ENCODE measurements at regions not wholly inside any gene's neighbourhood (a gene's known extent, or its start where the extent isn't known, plus 50 kb on each side); places are given as distances from the start of the nearest gene placed in this dataset.

DNA sequence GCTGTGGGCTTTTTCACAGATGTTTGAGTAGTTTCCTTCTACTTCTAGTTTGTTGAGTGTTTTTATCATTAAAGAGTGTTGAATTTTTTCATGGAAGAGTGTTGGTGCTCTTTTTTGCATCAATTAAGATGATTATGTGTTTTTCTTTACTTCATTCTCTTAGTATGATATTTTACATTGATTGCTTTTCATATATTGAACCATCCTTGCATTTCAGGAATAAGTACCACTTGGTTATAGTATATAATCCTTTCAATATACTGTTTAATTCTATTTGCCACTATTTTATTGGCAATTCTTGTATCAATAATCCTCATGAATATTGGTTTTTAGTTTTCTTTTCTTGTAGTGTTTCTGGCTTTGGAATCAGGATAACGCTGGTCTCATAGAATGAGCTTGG is 113.7 kb upstream of the PRDM1 start:
- TF ChIP-seq, protein P1, sequence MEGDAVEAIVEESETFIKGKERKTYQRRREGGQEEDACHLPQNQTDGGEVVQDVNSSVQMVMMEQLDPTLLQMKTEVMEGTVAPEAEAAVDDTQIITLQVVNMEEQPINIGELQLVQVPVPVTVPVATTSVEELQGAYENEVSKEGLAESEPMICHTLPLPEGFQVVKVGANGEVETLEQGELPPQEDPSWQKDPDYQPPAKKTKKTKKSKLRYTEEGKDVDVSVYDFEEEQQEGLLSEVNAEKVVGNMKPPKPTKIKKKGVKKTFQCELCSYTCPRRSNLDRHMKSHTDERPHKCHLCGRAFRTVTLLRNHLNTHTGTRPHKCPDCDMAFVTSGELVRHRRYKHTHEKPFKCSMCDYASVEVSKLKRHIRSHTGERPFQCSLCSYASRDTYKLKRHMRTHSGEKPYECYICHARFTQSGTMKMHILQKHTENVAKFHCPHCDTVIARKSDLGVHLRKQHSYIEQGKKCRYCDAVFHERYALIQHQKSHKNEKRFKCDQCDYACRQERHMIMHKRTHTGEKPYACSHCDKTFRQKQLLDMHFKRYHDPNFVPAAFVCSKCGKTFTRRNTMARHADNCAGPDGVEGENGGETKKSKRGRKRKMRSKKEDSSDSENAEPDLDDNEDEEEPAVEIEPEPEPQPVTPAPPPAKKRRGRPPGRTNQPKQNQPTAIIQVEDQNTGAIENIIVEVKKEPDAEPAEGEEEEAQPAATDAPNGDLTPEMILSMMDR (IDR thresholded peaks at IDR 0.05 in 4 of 5, conservative IDR thresholded peaks at IDR 0.05 in 1 of 5) = no peak
- TF ChIP-seq POLR2A (IDR thresholded peaks at IDR 0.05) = no peak

All from gastrocnemius medialis (tissue), 4 donors.